Smooth muscle cell (in vitro differentiated cells): ENCODE measurements at regions not wholly inside any gene's neighbourhood (a gene's known extent, or its start where the extent isn't known, plus 50 kb on each side); places are given as distances from the start of the nearest gene placed in this dataset.

Source experiments
- DNase-seq: peaks from one replicate; lab custom pipeline; 2025; ENCODE audit not compliant: unreplicated experiment; lab: John Stamatoyannopoulos, UW
- H2AFZ ChIP-seq: fragments of 200-600 bp; sonication (generic); 2 replicates; pipeline ENCODE4 v1.6.0; 2016; ENCODE audit warnings: antibody characterized with exemption, low read depth, mild to moderate bottlenecking
- H3F3A ChIP-seq: fragments of 200-600 bp; sonication (generic); 2 replicates; pipeline ENCODE4 v1.6.0; 2017; ENCODE audit warnings: antibody characterized with exemption, low read depth
- H3K27ac ChIP-seq: fragments of 200-600 bp; sonication (generic); 2 replicates; pipeline ENCODE4 v1.5.1; 2016; ENCODE audit warnings: low read depth, mild to moderate bottlenecking
- H3K27me3 ChIP-seq: fragments of 200-600 bp; sonication (generic); 2 replicates; pipeline ENCODE4 v1.6.1; 2016; ENCODE audit warnings: low read depth, mild to moderate bottlenecking
- H3K36me3 ChIP-seq: fragments of 200-600 bp; sonication (generic); 2 replicates; pipeline ENCODE4 v1.5.1; 2016; ENCODE audit warnings: low read depth
- H3K4me1 ChIP-seq: fragments of 200-600 bp; sonication (generic); 2 replicates; pipeline ENCODE4 v1.5.1; 2016; ENCODE audit warnings: low read depth
- H3K4me2 ChIP-seq: fragments of 200-600 bp; sonication (generic); 2 replicates; pipeline ENCODE4 v1.6.0; 2016; ENCODE audit warnings: mild to moderate bottlenecking
- H3K4me3 ChIP-seq: fragments of 200-600 bp; sonication (generic); 2 replicates; pipeline ENCODE4 v1.5.1; 2016; ENCODE audit warnings: mild to moderate bottlenecking
- H3K79me2 ChIP-seq: fragments of 200-600 bp; sonication (generic); 2 replicates; pipeline ENCODE4 v1.6.0; 2016; ENCODE audit warnings: low read depth, mild to moderate bottlenecking
- H3K9ac ChIP-seq: fragments of 200-600 bp; sonication (generic); 2 replicates; pipeline ENCODE4 v1.6.0; 2016; ENCODE audit warnings: low read depth
- H3K9me3 ChIP-seq: fragments of 200-600 bp; sonication (generic); replicated peaks from 2 replicates; pipeline ENCODE4 v1.5.1; 2016; ENCODE audit warnings: low read depth
- H4K20me1 ChIP-seq: fragments of 200-600 bp; sonication (generic); 2 replicates; pipeline ENCODE4 v1.6.0; 2016; ENCODE audit warnings: low read depth
- CTCF ChIP-seq: fragments of 200-600 bp; sonication (generic); IDR thresholded peaks from 2 replicates; pipeline ENCODE4 v1.5.1; 2017; ENCODE audit warnings: borderline replicate concordance, mild to moderate bottlenecking, antibody characterized with exemption; ENCODE audit not compliant: insufficient read depth, poor library complexity, severe bottlenecking
- WGBS: methylation state at CpG from one replicate; pipeline ENCODE4 v1.1.7; 2016; ENCODE audit warnings: low lambda C conversion rate; 5-methylcytosine and 5-hydroxymethylcytosine counted together

GRCh38 chr19:32251634-32252332 is 93.6 kb upstream of the ZNF507 start:
- Histone ChIP-seq H3K4me1 (no peaks in the 10 kb centered on the region), H3K4me2 (no peak overlapping the region), H3K9ac (no peak overlapping the region), H4K20me1 (no peaks in the 10 kb centered on the region), H3K27ac (no peak overlapping the region), H3F3A (no peaks in the 10 kb centered on the region), H3K79me2 (no peaks in the 10 kb centered on the region), H3K27me3 (peaks cover 50% of the 10 kb centered on the region), H3K4me3 (no peak overlapping the region), H3K36me3 (no peaks in the 10 kb centered on the region), H2AFZ (no peak overlapping the region), H3K9me3 (no peaks in the 10 kb centered on the region)
- 92% methylated on average over 18 of the region's 18 CpGs for WGBS
- no peak for TF ChIP-seq CTCF
- no peak for DNase-seq

- no peaks in the 10 kb centered on the region for H3K9me3 ChIP-seq
- 83% methylated on average over 7 of the region's 11 CpGs for WGBS
- H3K36me3 ChIP-seq: no peaks in the 10 kb centered on the region
- no peaks in the 10 kb centered on the region for H3K4me1 ChIP-seq
- no peak overlapping the region for H2AFZ ChIP-seq
- TF ChIP-seq CTCF: no peak
- no peaks in the 10 kb centered on the region for H4K20me1 ChIP-seq
- H3K79me2 ChIP-seq: no peaks in the 10 kb centered on the region
- H3F3A ChIP-seq: no peaks in the 10 kb centered on the region
- no peak overlapping the region for H3K4me3 ChIP-seq
- no peak overlapping the region for H3K9ac ChIP-seq
- DNase-seq: no peak
- peaks cover 48% of the 10 kb centered on the region for H3K27me3 ChIP-seq
- H3K4me2 ChIP-seq: no peak overlapping the region
- no peak overlapping the region for H3K27ac ChIP-seq
Observed at GRCh38 chr19:32252333-32252669, 93.1 kb upstream of the ZNF507 start.

- DNase-seq: no peak
- Histone ChIP-seq H3F3A (no peaks in the 10 kb centered on the region), H3K27ac (no peak overlapping the region), H3K4me3 (no peak overlapping the region), H3K4me1 (no peaks in the 10 kb centered on the region), H3K9me3 (no peaks in the 10 kb centered on the region), H3K9ac (no peak overlapping the region), H3K79me2 (no peaks in the 10 kb centered on the region), H2AFZ (no peak overlapping the region), H4K20me1 (no peaks in the 10 kb centered on the region), H3K36me3 (no peaks in the 10 kb centered on the region), H3K27me3 (peaks cover 32% of the 10 kb centered on the region), H3K4me2 (no peak overlapping the region)
- TF ChIP-seq CTCF: no peak
- 94% methylated on average over 30 of the region's 30 CpGs for WGBS
Observed at GRCh38 chr19:32253683-32254508, 91.5 kb upstream of the ZNF507 start.
